Mesendoderm (in vitro differentiated cells): ENCODE measurements at regions not wholly inside any gene's neighbourhood (a gene's known extent, or its start where the extent isn't known, plus 50 kb on each side); places are given as distances from the start of the nearest gene placed in this dataset.

ENCODE experiments used
- DNase-seq: peaks from one replicate; pipeline ENCODE4 v3.0.0; 2013
- H2AK5ac ChIP-seq: 2 replicates; pipeline ENCODE4 v1.6.1; 2013; ENCODE audit warnings: low read length, inconsistent platforms
- H2BK120ac ChIP-seq: 2 replicates; pipeline ENCODE4 v1.6.1; 2013; ENCODE audit warnings: low read depth, mild to moderate bottlenecking, low read length, moderate library complexity, mixed read lengths
- H2BK15ac ChIP-seq: replicated peaks from 2 replicates; pipeline ENCODE4 v1.6.1; 2013; ENCODE audit warnings: low read depth, mild to moderate bottlenecking, moderate library complexity
- H2BK5ac ChIP-seq: 2 replicates; pipeline ENCODE4 v1.6.1; 2013; ENCODE audit warnings: low read length, inconsistent platforms
- H3K18ac ChIP-seq: 2 replicates; pipeline ENCODE4 v1.6.1; 2013; ENCODE audit warnings: mild to moderate bottlenecking, low read length, mixed read lengths
- H3K23ac ChIP-seq: one replicate; pipeline ENCODE4 v1.6.1; 2013; ENCODE audit warnings: low read length
- H3K27ac ChIP-seq: 2 replicates; pipeline ENCODE4 v1.5.1; 2013; ENCODE audit warnings: low read depth, mild to moderate bottlenecking, inconsistent platforms, low read length, moderate library complexity
- H3K27me3 ChIP-seq: 2 replicates; pipeline ENCODE4 v1.6.1; 2013; ENCODE audit warnings: low read length, control low read depth, mild to moderate bottlenecking, inconsistent platforms; ENCODE audit not compliant: insufficient read depth, poor library complexity
- H3K36me3 ChIP-seq: 2 replicates; pipeline ENCODE4 v1.6.1; 2013; ENCODE audit warnings: low read length, inconsistent platforms; ENCODE audit not compliant: control insufficient read depth, insufficient read depth
- H3K4ac ChIP-seq: one replicate; pipeline ENCODE4 v1.6.1; 2013; ENCODE audit warnings: low read depth, mild to moderate bottlenecking, low read length, moderate library complexity
- H3K4me1 ChIP-seq: 2 replicates; pipeline ENCODE4 v1.6.1; 2013; ENCODE audit warnings: low read depth, low read length, inconsistent platforms; ENCODE audit not compliant: control insufficient read depth
- H3K4me2 ChIP-seq: 2 replicates; pipeline ENCODE4 v1.6.1; 2013; ENCODE audit warnings: low read length
- H3K4me3 ChIP-seq: 2 replicates; pipeline ENCODE4 v1.5.1; 2013; ENCODE audit warnings: mild to moderate bottlenecking, low read length
- H3K56ac ChIP-seq: one replicate; pipeline ENCODE4 v1.6.1; 2013; ENCODE audit warnings: low read length
- H3K79me1 ChIP-seq: 2 replicates; pipeline ENCODE4 v1.6.1; 2013; ENCODE audit warnings: low read length, inconsistent platforms
- H3K79me2 ChIP-seq: 2 replicates; pipeline ENCODE4 v1.6.1; 2013; ENCODE audit warnings: mild to moderate bottlenecking, low read length; ENCODE audit not compliant: control insufficient read depth, insufficient read depth
- H3K9ac ChIP-seq: 2 replicates; pipeline ENCODE4 v1.6.1; 2013; ENCODE audit warnings: low read length, inconsistent platforms
- H4K5ac ChIP-seq: one replicate; pipeline ENCODE4 v1.6.1; 2013; ENCODE audit warnings: low read length
- H4K8ac ChIP-seq: one replicate; pipeline ENCODE4 v1.6.1; 2013; ENCODE audit warnings: low read depth, mild to moderate bottlenecking, control low read depth, low read length, moderate library complexity
- WGBS: extraction: QIAGEN DNeasy Blood & Tissue Kit; methylation state at CpG from one replicate; pipeline ENCODE4 v1.1.7; 2013; ENCODE audit warnings: low lambda C conversion rate, missing lambda C conversion rate; ENCODE audit not compliant: insufficient coverage; ENCODE audit errors: extremely low coverage; 5-methylcytosine and 5-hydroxymethylcytosine counted together

DNA sequence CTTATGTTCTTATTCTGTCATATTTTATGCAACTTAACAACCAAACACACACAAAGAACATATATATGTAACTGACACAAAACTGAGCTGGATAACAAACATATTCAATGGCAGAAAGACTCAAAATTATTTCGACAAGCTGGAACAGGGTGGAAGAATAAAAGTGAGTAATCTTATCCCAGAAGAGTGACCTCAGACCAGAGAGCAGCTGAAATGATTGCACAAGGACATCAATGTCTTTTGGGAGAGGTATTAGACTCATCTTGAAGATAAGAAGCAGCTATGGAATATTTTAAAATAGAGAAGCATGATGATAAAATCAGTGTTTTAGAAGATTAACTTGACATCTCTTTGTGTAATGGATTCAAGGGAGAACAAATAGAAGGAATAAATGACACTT lies 191.6 kb upstream of the PRDM1 start:
- Histone ChIP-seq H3K56ac (no peak overlapping the region), H3K4me1 (peaks cover 9% of the 10 kb centered on the region), H3K4ac (no peak overlapping the region), H4K5ac (no peak overlapping the region), H3K27ac (no peak overlapping the region), H2BK5ac (no peak overlapping the region), H3K79me2 (no peaks in the 10 kb centered on the region), H3K18ac (no peak overlapping the region), H4K8ac (no peak overlapping the region), H3K23ac (no peak overlapping the region), H2AK5ac (no peak overlapping the region), H3K36me3 (no peaks in the 10 kb centered on the region), H2BK120ac (no peak overlapping the region), H3K4me2 (no peak overlapping the region), H2BK15ac (no peak overlapping the region), H3K27me3 (no peaks in the 10 kb centered on the region), H3K9ac (no peak overlapping the region), H3K79me1 (no peaks in the 10 kb centered on the region), H3K4me3 (no peak overlapping the region)
- DNase-seq = no peak
- no CpG with 5 or more reads among the region's 1 CpG for WGBS

DNA sequence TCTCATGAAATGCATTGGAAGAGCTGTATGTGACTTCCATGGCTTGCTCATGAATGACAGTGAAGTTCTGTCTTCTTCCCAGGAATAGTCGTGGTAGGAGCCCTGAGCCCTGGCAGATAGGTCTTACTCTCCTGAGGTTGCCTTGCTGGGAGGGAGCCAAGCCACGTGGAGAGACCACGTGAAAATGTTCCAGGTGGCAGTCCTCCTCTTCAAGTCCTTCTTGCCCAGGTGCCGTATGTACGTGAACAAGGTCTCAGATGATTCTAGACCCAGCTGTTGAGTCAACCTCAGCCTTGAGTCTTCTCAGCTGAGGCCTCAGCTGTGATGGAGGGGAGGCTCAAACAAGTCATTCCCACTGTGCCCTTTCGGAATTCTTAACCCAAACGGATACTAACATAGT lies 192.4 kb upstream of the PRDM1 start:
- H3K4ac ChIP-seq = no peak overlapping the region
- H3K79me2 ChIP-seq = no peaks in the 10 kb centered on the region
- H3K27ac ChIP-seq = no peak overlapping the region
- no peak overlapping the region for H3K4me3 ChIP-seq
- H4K5ac ChIP-seq = no peak overlapping the region
- no peak overlapping the region for H3K23ac ChIP-seq
- H2BK120ac ChIP-seq = no peak overlapping the region
- H3K18ac ChIP-seq = no peak overlapping the region
- no peak overlapping the region for H2BK15ac ChIP-seq
- WGBS = no CpG with 5 or more reads among the region's 7 CpGs
- H2AK5ac ChIP-seq = no peak overlapping the region
- no peaks in the 10 kb centered on the region for H3K27me3 ChIP-seq
- no peak overlapping the region for H3K56ac ChIP-seq
- no peak overlapping the region for H4K8ac ChIP-seq
- no peaks in the 10 kb centered on the region for H3K79me1 ChIP-seq
- H3K4me1 ChIP-seq = peaks cover 9% of the 10 kb centered on the region
- no peak overlapping the region for H2BK5ac ChIP-seq
- H3K4me2 ChIP-seq = no peak overlapping the region
- H3K36me3 ChIP-seq = no peaks in the 10 kb centered on the region
- no peak overlapping the region for H3K9ac ChIP-seq
- DNase-seq = no peak

DNA sequence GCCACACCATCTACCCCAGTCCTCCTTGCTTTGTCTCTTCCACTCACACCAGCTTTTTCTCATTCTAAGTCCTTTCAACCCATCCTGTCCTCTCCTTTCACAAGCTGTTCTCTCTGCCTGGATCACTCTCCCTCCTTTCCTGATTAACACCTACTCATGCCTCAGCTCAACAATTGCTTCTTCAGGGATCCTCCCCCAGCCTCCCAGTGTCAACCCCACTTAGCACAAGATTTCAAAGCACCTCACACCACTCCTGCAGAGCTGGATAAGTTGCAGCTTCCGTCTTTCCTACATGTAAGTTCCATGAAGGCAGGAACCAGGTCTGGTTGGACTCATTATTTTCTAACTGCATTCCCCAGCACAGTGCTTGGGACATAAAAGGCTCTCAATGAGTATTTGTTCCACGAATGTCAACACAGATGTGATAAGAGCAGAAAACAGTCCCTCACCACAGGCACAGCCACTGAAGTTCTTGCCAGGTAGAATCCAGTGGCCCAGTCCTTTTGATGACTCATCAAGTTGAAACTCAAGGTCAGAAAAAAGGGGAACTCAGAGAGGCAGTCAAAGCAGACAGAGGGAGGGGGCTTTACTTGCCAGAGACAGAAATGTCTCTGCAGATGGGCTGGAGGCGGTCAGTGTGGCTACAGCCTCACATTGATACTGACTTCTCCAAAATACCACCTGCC lies 193.4 kb upstream of the PRDM1 start:
- Histone ChIP-seq H2BK5ac (no peak overlapping the region), H2BK120ac (no peak overlapping the region), H3K4me3 (no peak overlapping the region), H3K23ac (no peak overlapping the region), H3K27ac (no peak overlapping the region), H2AK5ac (no peak overlapping the region), H3K18ac (no peak overlapping the region), H3K4me2 (no peak overlapping the region), H3K79me2 (no peaks in the 10 kb centered on the region), H2BK15ac (no peak overlapping the region), H4K8ac (no peak overlapping the region), H3K79me1 (no peaks in the 10 kb centered on the region), H3K4ac (no peak overlapping the region), H3K27me3 (no peaks in the 10 kb centered on the region), H3K4me1 (peaks cover 9% of the 10 kb centered on the region), H3K56ac (peak overlapping the region; percentile 31), H3K9ac (no peak overlapping the region), H3K36me3 (no peaks in the 10 kb centered on the region), H4K5ac (no peak overlapping the region)
- DNase-seq = peak; percentile 73
- no CpG with 5 or more reads among the region's 3 CpGs for WGBS

DNA sequence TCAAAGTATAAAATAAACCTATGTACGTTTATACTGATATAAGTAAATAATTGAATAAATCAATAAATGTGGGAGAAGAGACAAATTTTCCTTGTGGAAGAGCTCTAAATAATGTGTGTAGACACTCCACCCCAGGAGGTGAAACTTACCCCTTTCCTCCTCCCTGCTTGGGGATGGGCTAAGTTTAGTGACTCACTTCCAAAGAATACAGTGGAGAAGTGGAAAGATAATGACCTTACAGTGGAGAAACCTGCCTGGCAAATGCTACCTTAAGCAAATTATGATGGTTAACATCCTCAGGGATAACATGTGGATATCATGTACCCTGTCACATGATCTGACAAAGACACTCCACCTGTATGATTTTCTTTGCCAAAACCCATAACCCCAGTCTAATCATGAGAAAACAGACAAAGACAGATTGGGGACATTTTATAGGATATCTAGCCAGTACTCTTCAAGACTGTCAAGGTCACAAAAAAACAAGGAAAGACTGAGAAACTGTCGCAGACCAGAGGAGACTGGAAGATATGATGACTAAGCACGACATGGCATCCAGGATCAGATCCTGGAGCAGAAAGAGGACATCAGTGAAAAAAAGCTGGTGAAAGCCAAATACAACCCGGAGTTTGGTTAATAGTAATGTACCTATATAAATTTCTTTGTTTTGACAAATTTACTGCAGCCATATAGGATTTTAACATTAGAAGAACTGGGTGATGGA lies 195.5 kb upstream of the PRDM1 start:
- no peak overlapping the region for H3K9ac ChIP-seq
- peaks cover 6% of the 10 kb centered on the region for H3K4me1 ChIP-seq
- H2BK15ac ChIP-seq = no peak overlapping the region
- H4K8ac ChIP-seq = no peak overlapping the region
- no peaks in the 10 kb centered on the region for H3K36me3 ChIP-seq
- H3K18ac ChIP-seq = no peak overlapping the region
- no peaks in the 10 kb centered on the region for H3K27me3 ChIP-seq
- WGBS = no CpG with 5 or more reads among the region's 4 CpGs
- no peak overlapping the region for H3K4me3 ChIP-seq
- no peak overlapping the region for H2BK5ac ChIP-seq
- H3K56ac ChIP-seq = no peak overlapping the region
- H3K4ac ChIP-seq = no peak overlapping the region
- H3K23ac ChIP-seq = no peak overlapping the region
- no peak overlapping the region for H3K27ac ChIP-seq
- no peak overlapping the region for H4K5ac ChIP-seq
- no peak overlapping the region for H2BK120ac ChIP-seq
- no peaks in the 10 kb centered on the region for H3K79me2 ChIP-seq
- no peaks in the 10 kb centered on the region for H3K79me1 ChIP-seq
- no peak for DNase-seq
- no peak overlapping the region for H3K4me2 ChIP-seq
- no peak overlapping the region for H2AK5ac ChIP-seq

DNA sequence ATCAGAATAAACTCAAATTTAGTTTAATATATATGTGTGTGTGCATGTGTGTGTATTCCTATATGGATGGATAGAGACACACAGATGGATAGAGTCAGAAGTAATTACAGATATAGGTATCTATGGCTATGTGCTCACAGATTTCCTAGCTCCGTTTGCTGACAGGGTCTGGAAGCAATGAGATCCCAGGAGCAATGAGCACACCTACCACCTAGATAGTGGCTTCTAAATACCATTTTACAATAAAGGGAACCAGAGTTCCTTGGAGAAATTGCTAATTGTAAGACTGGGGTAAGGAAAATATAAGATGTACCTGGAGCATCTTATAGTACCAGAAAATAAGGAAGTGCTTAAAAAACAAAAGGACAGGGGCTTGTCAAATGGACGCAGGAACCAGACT lies 196.2 kb upstream of the PRDM1 start:
- no peak for DNase-seq
- Histone ChIP-seq H3K23ac (no peak overlapping the region), H3K9ac (no peak overlapping the region), H2BK15ac (no peak overlapping the region), H3K4me1 (peaks cover 6% of the 10 kb centered on the region), H3K4me2 (no peak overlapping the region), H3K4ac (no peak overlapping the region), H3K56ac (no peak overlapping the region), H3K18ac (no peak overlapping the region), H3K79me1 (no peaks in the 10 kb centered on the region), H3K4me3 (no peak overlapping the region), H3K27ac (no peak overlapping the region), H2AK5ac (no peak overlapping the region), H3K27me3 (no peaks in the 10 kb centered on the region), H3K36me3 (no peaks in the 10 kb centered on the region), H4K8ac (no peak overlapping the region), H4K5ac (no peak overlapping the region), H2BK120ac (no peak overlapping the region), H2BK5ac (no peak overlapping the region), H3K79me2 (no peaks in the 10 kb centered on the region)
- WGBS = no CpG with 5 or more reads among the region's 2 CpGs
